GM12878 (cell line): ENCODE measurements at regions not wholly inside any gene's neighbourhood (a gene's known extent, or its start where the extent isn't known, plus 50 kb on each side); places are given as distances from the start of the nearest gene placed in this dataset.

Experiments used
- ATAC-seq: fragments of 200-7000 bp; cut with Tn5 transposase; 3 replicates; pipeline ENCODE4 v1.9.1; 2020; ENCODE audit warnings: mild to moderate bottlenecking, moderate library complexity
- BruUV-seq: library from RNA; stranded (reverse); fragments of 400-500 nt; replicated peaks from 2 replicates; lab custom pipeline; 2021; lab: Mats Ljungman, UMichigan
- CTCF ChIA-PET: fragments of 300-600 bp; sonication (Branson Sonifier 250); formaldehyde crosslinking; extraction: SDS; loops from one replicate; lab custom pipeline; 2021; ENCODE audit warnings: inconsistent platforms; lab: Yijun Ruan, JAX
- POLR2A ChIA-PET: fragments of 350-600 bp; formaldehyde crosslinking; extraction: SDS; loops from one replicate; lab custom pipeline; 2021; ENCODE audit warnings: inconsistent platforms; lab: Charles Lee
- RAD21 ChIA-PET: fragments of 300-600 bp; sonication (Branson Sonifier 250); formaldehyde crosslinking; loops from one replicate; lab custom pipeline; 2023; ENCODE audit warnings: antibody characterized with exemption; ENCODE audit not compliant: unreplicated experiment; lab: Charles Lee
- SMC1A ChIA-PET: fragments of 300-600 bp; sonication (Branson Sonifier 250); formaldehyde crosslinking; loops from one replicate; lab custom pipeline; 2023; ENCODE audit not compliant: unreplicated experiment, uncharacterized antibody; lab: Charles Lee
- DNase-seq: peaks from one replicate; pipeline ENCODE4 v3.0.0-alpha.2; 2011; ENCODE audit warnings: low read depth, low spot score
- FAIRE-seq: peaks from 3 replicates; lab custom pipeline; 2011; peaks lifted over from hg19 to GRCh38; lab: Jason Lieb, UNC
- H2AFZ ChIP-seq: 2 replicates; pipeline ENCODE4 v1.6.0; 2011; ENCODE audit warnings: low read depth, low read length, control low read depth; ENCODE audit not compliant: control insufficient read depth
- H3K27ac ChIP-seq: 2 replicates; pipeline ENCODE4 v1.5.1; 2011; ENCODE audit warnings: control low read depth; ENCODE audit not compliant: control insufficient read depth, insufficient read depth
- H3K27me3 ChIP-seq, 2 experiments: replicated peaks in 1 of 2; 2 replicates each; pipeline versions ENCODE4 v1.6.0 to v1.6.1; 2011; ENCODE audit warnings: low read length in 1 of 2; ENCODE audit not compliant: control insufficient read depth in 2 of 2, insufficient read depth in 2 of 2
- H3K36me3 ChIP-seq, 2 experiments: 2 replicates each; pipeline ENCODE4 v1.5.1; 2011; ENCODE audit warnings: low read length in 1 of 2; ENCODE audit not compliant: control insufficient read depth in 2 of 2, insufficient read depth in 2 of 2
- H3K4me1 ChIP-seq: 2 replicates; pipeline ENCODE4 v1.6.1; 2011; ENCODE audit warnings: mild to moderate bottlenecking, low read length, moderate library complexity, mixed read lengths; ENCODE audit not compliant: control insufficient read depth, insufficient read depth
- H3K4me2 ChIP-seq: 2 replicates; pipeline ENCODE4 v1.6.0; 2011; ENCODE audit warnings: control low read depth; ENCODE audit not compliant: control insufficient read depth, insufficient read depth
- H3K4me3 ChIP-seq: fragments of 200-600 bp; sonication (generic); 2 replicates; pipeline ENCODE4 v1.5.1; 2016
- H3K79me2 ChIP-seq: 2 replicates; pipeline ENCODE4 v1.6.0; 2011; ENCODE audit warnings: low read length; ENCODE audit not compliant: control insufficient read depth, insufficient read depth
- H3K9ac ChIP-seq: 2 replicates; pipeline ENCODE4 v1.8.0; 2011; ENCODE audit warnings: low read length, control low read depth, mixed read lengths; ENCODE audit not compliant: control insufficient read depth, insufficient read depth
- H3K9me3 ChIP-seq: replicated peaks from 3 replicates; pipeline ENCODE4 v1.5.1; 2011; ENCODE audit warnings: mild to moderate bottlenecking, low read length; ENCODE audit not compliant: control insufficient read depth, insufficient read depth
- H4K20me1 ChIP-seq: 2 replicates; pipeline ENCODE4 v1.6.0; 2011; ENCODE audit not compliant: control insufficient read depth, insufficient read depth
- BHLHE40 ChIP-seq, 2 experiments: fragments of 450-650 bp in 1 of 2; IDR thresholded peaks; 2 replicates each; pipeline ENCODE4 v1.6.1; 2011 to 2017; ENCODE audit warnings: low read depth in 2 of 2, borderline replicate concordance in 1 of 2, improper control_type of control experiment in 1 of 2, low read length in 1 of 2, mild to moderate bottlenecking in 1 of 2
- CBFB ChIP-seq: IDR thresholded peaks from 2 replicates; pipeline ENCODE4 v1.6.1; 2016; ENCODE audit warnings: antibody characterized with exemption, low read depth
- IRF4 ChIP-seq: IDR thresholded peaks from 2 replicates; pipeline ENCODE4 v1.6.1; 2011; ENCODE audit warnings: low read depth, low read length
- MYC ChIP-seq: IDR thresholded peaks from 2 replicates; pipeline ENCODE4 v1.6.1; 2011; ENCODE audit warnings: mild to moderate bottlenecking, low read length, moderate library complexity, inconsistent platforms; ENCODE audit not compliant: insufficient read depth, insufficient replicate concordance, insufficient read length, severe bottlenecking
- NR2F1 ChIP-seq: fragments of 450-650 bp; conservative IDR thresholded peaks from 2 replicates; pipeline ENCODE4 v1.6.1; 2017; ENCODE audit warnings: mild to moderate bottlenecking
- PAX5 ChIP-seq: IDR thresholded peaks from 2 replicates; pipeline ENCODE4 v1.6.1; 2011; ENCODE audit warnings: low read depth, low read length, borderline replicate concordance
- POLR2AphosphoS5 ChIP-seq: IDR thresholded peaks from 2 replicates; pipeline ENCODE4 v1.6.1; 2011; ENCODE audit warnings: mild to moderate bottlenecking, low read length, inconsistent platforms
- TCF12 ChIP-seq: IDR thresholded peaks from 2 replicates; pipeline ENCODE4 v1.6.1; 2011; ENCODE audit warnings: low read depth, mild to moderate bottlenecking, low read length
- TCF3 ChIP-seq: IDR thresholded peaks from 2 replicates; pipeline ENCODE4 v1.6.1; 2012; ENCODE audit warnings: low read depth, mild to moderate bottlenecking, low read length, borderline replicate concordance; ENCODE audit not compliant: insufficient read depth
- ZSCAN29 ChIP-seq: fragments of 450-650 bp; IDR thresholded peaks from 2 replicates; pipeline ENCODE4 v1.6.1; 2017; ENCODE audit warnings: mild to moderate bottlenecking, moderate library complexity
- WGBS: methylation state at CpG from one replicate; pipeline ENCODE4 v1.1.6; 2016; ENCODE audit warnings: low lambda C conversion rate; ENCODE audit not compliant: insufficient replicate concordance, insufficient coverage; ENCODE audit errors: missing lambda C conversion rate; 5-methylcytosine and 5-hydroxymethylcytosine counted together
- in situ Hi-C: fragments of 300-500 bp; cut with MboI; formaldehyde crosslinking; loops from 9 replicates; pipeline ENCODE4 v1.14.3; 2018; ENCODE audit warnings: mixed read lengths
- intact Hi-C: fragments of 100-400 bp; cut with micrococcal nuclease; formaldehyde crosslinking; loops from one replicate; pipeline ENCODE4 v1.14.2; 2022; ENCODE audit not compliant: unreplicated experiment

DNA sequence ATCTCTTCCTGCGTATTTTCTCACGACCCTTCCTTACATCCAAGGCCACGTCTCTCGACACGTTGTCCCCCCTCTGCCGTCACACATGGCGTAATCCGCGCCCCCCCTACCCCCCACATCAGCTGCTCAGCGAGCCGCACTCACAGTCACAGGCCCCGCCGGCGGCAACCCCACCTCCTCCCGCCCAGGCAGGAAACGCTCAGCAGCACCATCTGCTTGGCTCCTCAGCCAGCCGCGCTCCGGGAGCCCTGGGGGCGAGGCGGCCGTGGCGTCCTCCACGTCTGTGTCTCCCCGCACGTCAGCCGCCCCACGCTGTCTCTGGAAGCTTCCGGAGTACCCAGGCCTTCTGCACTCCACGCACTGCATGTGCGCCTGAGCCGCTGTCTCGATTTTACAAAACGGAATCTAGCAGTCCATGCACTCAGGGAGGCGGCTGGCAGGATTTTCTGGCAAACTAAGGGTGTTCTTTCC lies 64.6 kb downstream of the SIK1 start:
- TF ChIP-seq IRF4: no peak
- peak; percentile 53 for TF ChIP-seq MYC
- no peak for TF ChIP-seq ZSCAN29
- peak; percentile 63; the same call in 1 of the 2 replicates for TF ChIP-seq TCF3
- peak; percentile 65; the same call in 1 of the 2 replicates for TF ChIP-seq TCF12
- TF ChIP-seq PAX5: peak; percentile 80; the same call in 1 of the 2 replicates
- Histone ChIP-seq H3K4me3 (peak overlapping the region; percentile 30; the same call in 1 of the 2 replicates), H4K20me1 (no peaks in the 10 kb centered on the region), H3K79me2 (no peaks in the 10 kb centered on the region), H3K4me2 (peak overlapping the region; percentile 84), H2AFZ (peak overlapping the region; percentile 20), H3K4me1 (peaks cover 41% of the 10 kb centered on the region), H3K9ac (peak overlapping the region; percentile 55), H3K9me3 (no peaks in the 10 kb centered on the region), H3K36me3 (no peaks in the 10 kb centered on the region), H3K27me3 (no peaks in the 10 kb centered on the region; a peak in 1 of 4 replicates), H3K27ac (peak overlapping the region; percentile 77)
- intact Hi-C loops (no loop called here), in situ Hi-C loops (no loop called here)
- WGBS: under 1% methylated on average over 28 of the region's 35 CpGs
- FAIRE-seq: no peak
- RAD21 ChIA-PET: no interaction called here
- POLR2A ChIA-PET: no interaction called here
- CTCF ChIA-PET: no interaction called here
- peak; percentile 69 for ATAC-seq
- no peak for DNase-seq
- BruUV-seq: no TSS peak
- SMC1A ChIA-PET: no interaction called here

DNA sequence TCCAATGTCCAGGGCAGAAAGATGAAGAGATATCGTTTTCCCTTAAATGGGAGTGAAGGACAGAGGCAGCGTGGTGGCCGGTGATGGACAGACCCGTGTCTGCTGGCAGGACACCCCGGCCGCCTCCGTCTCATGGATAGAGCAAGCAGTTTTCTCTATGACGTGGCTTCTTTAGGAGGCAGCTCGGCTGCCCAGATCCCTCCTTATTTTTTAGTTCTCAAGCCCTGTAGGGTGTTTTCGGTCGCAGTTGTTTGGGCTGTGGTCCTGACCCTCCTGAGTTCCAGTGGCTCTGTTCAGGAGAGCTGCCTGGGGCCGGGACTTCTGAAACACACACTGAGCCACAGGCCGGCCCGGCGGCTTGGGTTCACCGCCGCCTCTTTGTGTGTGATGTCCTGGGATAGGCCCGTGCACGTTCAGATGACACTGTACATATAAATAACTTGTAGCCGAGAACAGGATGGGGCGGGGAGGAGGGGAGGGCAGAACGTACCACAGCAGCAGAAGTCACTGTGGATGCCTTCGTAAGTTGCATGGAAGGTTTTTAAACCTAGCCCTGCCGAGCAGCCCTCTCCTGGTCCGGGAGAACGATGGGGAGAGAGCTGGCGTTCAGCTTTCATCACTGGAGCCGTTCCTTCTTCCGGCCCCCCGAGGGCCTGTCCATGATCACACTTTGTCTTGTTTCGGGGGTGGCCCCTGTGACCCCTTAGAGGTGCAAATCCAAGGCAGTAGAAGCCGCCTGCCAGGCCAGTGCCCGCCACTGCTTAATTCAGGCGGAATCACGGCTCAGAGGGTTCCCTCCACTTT lies 65.2 kb downstream of the SIK1 start:
- peak; percentile 17; the same call in 1 of the 3 replicates for ATAC-seq
- H3K4me2 ChIP-seq: peak overlapping the region; percentile 84
- peak overlapping the region; percentile 55 for H3K9ac ChIP-seq
- H4K20me1 ChIP-seq: no peaks in the 10 kb centered on the region
- H3K4me3 ChIP-seq: peak overlapping the region; percentile 30; the same call in 1 of the 2 replicates
- POLR2A ChIA-PET: no interaction called here
- H2AFZ ChIP-seq: peak overlapping the region; percentile 20
- H3K9me3 ChIP-seq: no peaks in the 10 kb centered on the region
- FAIRE-seq: no peak
- H3K36me3 ChIP-seq: no peaks in the 10 kb centered on the region
- H3K27me3 ChIP-seq: no peaks in the 10 kb centered on the region; a peak in 1 of 4 replicates
- 14% methylated on average over 35 of the region's 35 CpGs for WGBS
- peak overlapping the region; percentile 77 for H3K27ac ChIP-seq
- SMC1A ChIA-PET: no interaction called here
- no peaks in the 10 kb centered on the region for H3K79me2 ChIP-seq
- intact Hi-C loops (no loop called here), in situ Hi-C loops (no loop called here)
- no TSS peak for BruUV-seq
- peak; percentile 73 for DNase-seq
- RAD21 ChIA-PET: no interaction called here
- TF ChIP-seq NR2F1: 0 out of 2 replicates have a peak, but pooled peaks have one; percentile 11
- peak; percentile 55 for TF ChIP-seq POLR2AphosphoS5
- peak; percentile 37 to 39; a peak in 2 of 4 replicates for TF ChIP-seq BHLHE40 (IDR thresholded peaks at IDR 0.05; ENCODE audit: borderline replicate concordance in 1 of 2, low read depth in 2 of 2, low read length in 1 of 2)
- no peak for TF ChIP-seq CBFB
- peaks cover 41% of the 10 kb centered on the region for H3K4me1 ChIP-seq
- CTCF ChIA-PET: no interaction called here
